Astrocyte (in vitro differentiated cells and primary cell): ENCODE measurements at regions not wholly inside any gene's neighbourhood (a gene's known extent, or its start where the extent isn't known, plus 50 kb on each side); places are given as distances from the start of the nearest gene placed in this dataset.

Experiments used
- EZH2 ChIP-seq: IDR thresholded peaks from 2 replicates; pipeline ENCODE4 v1.6.1; 2012; ENCODE audit warnings: mild to moderate bottlenecking, low read length, inconsistent platforms; ENCODE audit not compliant: insufficient read depth
- TF ChIP-seq, protein P1 (sequence below): IDR thresholded peaks from 2 replicates; pipeline ENCODE4 v1.5.1; 2011; ENCODE audit warnings: low read depth, mild to moderate bottlenecking, inconsistent platforms, low read length, moderate library complexity; ENCODE audit not compliant: insufficient read depth

- TF ChIP-seq EZH2, result no peak
- TF ChIP-seq, protein P1, sequence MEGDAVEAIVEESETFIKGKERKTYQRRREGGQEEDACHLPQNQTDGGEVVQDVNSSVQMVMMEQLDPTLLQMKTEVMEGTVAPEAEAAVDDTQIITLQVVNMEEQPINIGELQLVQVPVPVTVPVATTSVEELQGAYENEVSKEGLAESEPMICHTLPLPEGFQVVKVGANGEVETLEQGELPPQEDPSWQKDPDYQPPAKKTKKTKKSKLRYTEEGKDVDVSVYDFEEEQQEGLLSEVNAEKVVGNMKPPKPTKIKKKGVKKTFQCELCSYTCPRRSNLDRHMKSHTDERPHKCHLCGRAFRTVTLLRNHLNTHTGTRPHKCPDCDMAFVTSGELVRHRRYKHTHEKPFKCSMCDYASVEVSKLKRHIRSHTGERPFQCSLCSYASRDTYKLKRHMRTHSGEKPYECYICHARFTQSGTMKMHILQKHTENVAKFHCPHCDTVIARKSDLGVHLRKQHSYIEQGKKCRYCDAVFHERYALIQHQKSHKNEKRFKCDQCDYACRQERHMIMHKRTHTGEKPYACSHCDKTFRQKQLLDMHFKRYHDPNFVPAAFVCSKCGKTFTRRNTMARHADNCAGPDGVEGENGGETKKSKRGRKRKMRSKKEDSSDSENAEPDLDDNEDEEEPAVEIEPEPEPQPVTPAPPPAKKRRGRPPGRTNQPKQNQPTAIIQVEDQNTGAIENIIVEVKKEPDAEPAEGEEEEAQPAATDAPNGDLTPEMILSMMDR, result no peak
Observed at GRCh38 chr2:129737660-129738527, 241.6 kb upstream of the RAB6C start.
